ENCODE measurements at regions not wholly inside any gene's neighbourhood (a gene's known extent, or its start where the extent isn't known, plus 50 kb on each side); places are given as distances from the start of the nearest gene placed in this dataset.
"Not testable (repeated sequence)": the region's sequence is repeated elsewhere in the genome, so short reads cannot be mapped to it uniquely, and the experiment has no call there.

GRCh38 chr10:53650794-53651193 is 878.2 kb upstream of the MBL2 start:
- DNase-seq, result no peak

- DNase-seq, result not testable (repeated sequence)
Measured at GRCh38 chr10:53647221-53647620, 874.6 kb upstream of the MBL2 start.

GRCh38 chr10:53646525-53646924 is 873.9 kb upstream of the MBL2 start:
- peak; percentile 2 for DNase-seq

GRCh38 chr10:53645951-53646350 is 873.4 kb upstream of the MBL2 start:
- DNase-seq, result no peak

- no peak for DNase-seq
Measured at GRCh38 chr10:53638006-53638405, 865.4 kb upstream of the MBL2 start.

GRCh38 chr10:53624722-53625121 is 852.1 kb upstream of the MBL2 start:
- no peak for DNase-seq

- no peak for DNase-seq
Measured at GRCh38 chr10:53622201-53622600, 849.6 kb upstream of the MBL2 start.

GRCh38 chr10:53619671-53620070 is 847.1 kb upstream of the MBL2 start:
- DNase-seq, result peak; percentile 6

- DNase-seq, result no peak
Measured at GRCh38 chr10:53607691-53608090, 835.1 kb upstream of the MBL2 start.

GRCh38 chr10:53606981-53607380 is 834.4 kb upstream of the MBL2 start:
- DNase-seq, result peak; percentile 2

GRCh38 chr10:53601260-53601875 is 828.8 kb upstream of the MBL2 start:
- peak; percentile 15 for DNase-seq

- no peak for DNase-seq
Measured at GRCh38 chr10:53598914-53599313, 826.3 kb upstream of the MBL2 start.

GRCh38 chr10:53597835-53598251 is 825.3 kb upstream of the MBL2 start:
- peak; percentile 11 for DNase-seq

GRCh38 chr10:53580465-53580864 is 807.9 kb upstream of the MBL2 start:
- DNase-seq, result no peak

GRCh38 chr10:53579773-53580172 is 807.2 kb upstream of the MBL2 start:
- DNase-seq, result no peak

- DNase-seq, result no peak
Measured at GRCh38 chr10:53574024-53574423, 801.4 kb upstream of the MBL2 start.

GRCh38 chr10:53573498-53573897 is 800.9 kb upstream of the MBL2 start:
- DNase-seq, result no peak

- no peak for DNase-seq
Measured at GRCh38 chr10:53572799-53573198, 800.2 kb upstream of the MBL2 start.

- DNase-seq, result no peak
Measured at GRCh38 chr10:53570221-53570620, 797.6 kb upstream of the MBL2 start.

GRCh38 chr10:53569455-53569854 is 796.9 kb upstream of the MBL2 start:
- DNase-seq, result no peak

GRCh38 chr10:53548664-53549063 is 776.1 kb upstream of the MBL2 start:
- DNase-seq, result no peak

- DNase-seq, result no peak
Measured at GRCh38 chr10:53547364-53547763, 774.8 kb upstream of the MBL2 start.

- no peak for DNase-seq
Measured at GRCh38 chr10:53543410-53543809, 770.8 kb upstream of the MBL2 start.

GRCh38 chr10:53537508-53537907 is 764.9 kb upstream of the MBL2 start:
- no peak for DNase-seq

GRCh38 chr10:53536322-53536721 is 763.7 kb upstream of the MBL2 start:
- DNase-seq, result no peak
